GM23338 (cell line): ENCODE measurements at regions not wholly inside any gene's neighbourhood (a gene's known extent, or its start where the extent isn't known, plus 50 kb on each side); places are given as distances from the start of the nearest gene placed in this dataset.

Experiments used
- CREB1 ChIP-seq: fragments of 250-450 bp; sonication (Bioruptor Pico); IDR thresholded peaks from 2 replicates; pipeline ENCODE4 v1.5.0; 2020; ENCODE audit warnings: low read depth, mild to moderate bottlenecking, moderate library complexity
- CTCF ChIP-seq, 2 experiments: fragments of 200-600 bp in 1 of 2; sonication (generic) in 1 of 2; conservative IDR thresholded peaks; 2 replicates each; pipeline versions ENCODE4 v1.5.1 to v1.6.1; 2016 to 2017; ENCODE audit warnings: antibody characterized with exemption in 2 of 2, low read depth in 2 of 2, mild to moderate bottlenecking in 2 of 2, moderate library complexity in 1 of 2
- ETS1 ChIP-seq: IDR thresholded peaks from 2 replicates; pipeline ENCODE4 v1.6.1; 2016; ENCODE audit warnings: antibody characterized with exemption
- EZH2 ChIP-seq: fragments of 200-600 bp; sonication (generic); IDR thresholded peaks from one replicate; pipeline ENCODE4 v1.8.0; 2017; ENCODE audit warnings: antibody characterized with exemption, mild to moderate bottlenecking, low read depth; ENCODE audit not compliant: unreplicated experiment
- EZH2phosphoT487 ChIP-seq: fragments of 200-600 bp; sonication (generic); IDR thresholded peaks from one replicate; pipeline ENCODE4 v1.8.1; 2018; ENCODE audit warnings: antibody characterized with exemption; ENCODE audit not compliant: unreplicated experiment
- JUNB ChIP-seq: IDR thresholded peaks from one replicate; pipeline ENCODE4 v1.6.1; 2016; ENCODE audit warnings: antibody characterized with exemption; ENCODE audit not compliant: unreplicated experiment
- NANOG ChIP-seq: IDR thresholded peaks from 2 replicates; pipeline ENCODE4 v1.6.1; 2016; ENCODE audit warnings: antibody characterized with exemption, borderline replicate concordance
- POLR2AphosphoS5 ChIP-seq: IDR thresholded peaks from 2 replicates; pipeline ENCODE4 v1.6.1; 2016; ENCODE audit warnings: antibody characterized with exemption, low read depth
- REST ChIP-seq: IDR thresholded peaks from one replicate; pipeline ENCODE4 v1.6.1; 2018; ENCODE audit warnings: antibody characterized with exemption; ENCODE audit not compliant: unreplicated experiment
- STAT1 ChIP-seq: IDR thresholded peaks from one replicate; pipeline ENCODE4 v1.6.1; 2016; ENCODE audit warnings: antibody characterized with exemption; ENCODE audit not compliant: unreplicated experiment
- ZNF114 ChIP-seq: fragments of 250-450 bp; sonication (Bioruptor Pico); IDR thresholded peaks from 2 replicates; pipeline ENCODE4 v1.5.0; 2020; ENCODE audit warnings: mild to moderate bottlenecking, moderate library complexity
- ZNF331 ChIP-seq: fragments of 250-450 bp; sonication (Bioruptor Pico); IDR thresholded peaks from 2 replicates; pipeline ENCODE4 v1.5.0; 2020; ENCODE audit warnings: low read depth, mild to moderate bottlenecking, moderate library complexity
- ZNF462 ChIP-seq: fragments of 250-450 bp; sonication (Bioruptor Pico); IDR thresholded peaks from 2 replicates; pipeline ENCODE4 v1.5.0; 2020; ENCODE audit warnings: mild to moderate bottlenecking, moderate library complexity

- TF ChIP-seq CTCF (conservative IDR thresholded peaks at IDR 0.05; ENCODE audit: low read depth in 2 of 2) (no peak), EZH2phosphoT487 (no peak), POLR2AphosphoS5 (no peak), CREB1 (CRISPR knock-in tag) (no peak), EZH2 (no peak), NANOG (no peak), STAT1 (no peak), ETS1 (no peak), REST (no peak), ZNF462 (CRISPR knock-in tag) (no peak), ZNF331 (CRISPR knock-in tag) (no peak), ZNF114 (CRISPR knock-in tag) (no peak), JUNB (no peak)
These were observed 709.3 kb downstream of the KCNT2 start for GRCh38 chr1:195898924-195899323.
